ENCODE measurements at regions not wholly inside any gene's neighbourhood (a gene's known extent, or its start where the extent isn't known, plus 50 kb on each side); places are given as distances from the start of the nearest gene placed in this dataset.
"Not testable (repeated sequence)": the region's sequence is repeated elsewhere in the genome, so short reads cannot be mapped to it uniquely, and the experiment has no call there.

GRCh38 chr5:87785554-87786335, 373.0 kb upstream of the CCNH start:
- DNase-seq (ENCODE audit: low read depth in 3 of 3): no peak

GRCh38 chr5:87784879-87785495, 372.3 kb upstream of the CCNH start:
- no peak for DNase-seq (ENCODE audit: low read depth in 3 of 3)

- DNase-seq (ENCODE audit: low read depth in 3 of 3): no peak
These were observed 371.6 kb upstream of the CCNH start for GRCh38 chr5:87784311-87784710.

- no peak for DNase-seq (ENCODE audit: low read depth in 3 of 3)
These were observed 370.2 kb upstream of the CCNH start for GRCh38 chr5:87782916-87783315.

GRCh38 chr5:87781976-87782375, 369.2 kb upstream of the CCNH start:
- no peak for DNase-seq (ENCODE audit: low read depth in 3 of 3)

GRCh38 chr5:87780831-87781760, 368.4 kb upstream of the CCNH start:
- peak; percentile 34 to 58 (median 46) for DNase-seq (ENCODE audit: low read depth in 3 of 3)

- no peak for DNase-seq (ENCODE audit: low read depth in 3 of 3)
These were observed 366.1 kb upstream of the CCNH start for GRCh38 chr5:87778876-87779275.

- no peak for DNase-seq (ENCODE audit: low read depth in 3 of 3)
These were observed 365.1 kb upstream of the CCNH start for GRCh38 chr5:87777877-87778276.

- no peak for DNase-seq (ENCODE audit: low read depth in 3 of 3)
These were observed 364.1 kb upstream of the CCNH start for GRCh38 chr5:87776785-87777184.

- DNase-seq (ENCODE audit: low read depth in 3 of 3): not testable (repeated sequence)
These were observed 363.6 kb upstream of the CCNH start for GRCh38 chr5:87776302-87776701.

GRCh38 chr5:87775228-87775627, 362.5 kb upstream of the CCNH start:
- no peak for DNase-seq (ENCODE audit: low read depth in 3 of 3)

GRCh38 chr5:87774804-87775203, 362.1 kb upstream of the CCNH start:
- no peak for DNase-seq (ENCODE audit: low read depth in 3 of 3)

GRCh38 chr5:87770601-87771121, 357.9 kb upstream of the CCNH start:
- DNase-seq (ENCODE audit: low read depth in 3 of 3): no peak

GRCh38 chr5:87770016-87770570, 357.4 kb upstream of the CCNH start:
- DNase-seq (ENCODE audit: low read depth in 3 of 3): no peak

- DNase-seq (ENCODE audit: low read depth in 3 of 3): no peak
These were observed 356.4 kb upstream of the CCNH start for GRCh38 chr5:87769157-87769556.

- no peak for DNase-seq (ENCODE audit: low read depth in 3 of 3)
These were observed 355.5 kb upstream of the CCNH start for GRCh38 chr5:87768190-87768589.

- no peak for DNase-seq (ENCODE audit: low read depth in 3 of 3)
These were observed 352.3 kb upstream of the CCNH start for GRCh38 chr5:87765009-87765408.

GRCh38 chr5:87762631-87763030, 349.9 kb upstream of the CCNH start:
- DNase-seq (ENCODE audit: low read depth in 3 of 3): no peak

GRCh38 chr5:87756951-87757350, 344.2 kb upstream of the CCNH start:
- no peak for DNase-seq (ENCODE audit: low read depth in 3 of 3)

- no peak for DNase-seq (ENCODE audit: low read depth in 3 of 3)
These were observed 342.6 kb upstream of the CCNH start for GRCh38 chr5:87755360-87755759.

- DNase-seq (ENCODE audit: low read depth in 3 of 3): no peak
These were observed 341.5 kb upstream of the CCNH start for GRCh38 chr5:87754009-87754757.

Data from stimulated activated CD4-positive, alpha-beta T cell treated with anti-CD3 and anti-CD28 coated beads, TNF-alpha, amount 100 ng/mL, for 4 hours (primary cell).